KBM-7 (cell line): ENCODE measurements at regions not wholly inside any gene's neighbourhood (a gene's known extent, or its start where the extent isn't known, plus 50 kb on each side); places are given as distances from the start of the nearest gene placed in this dataset.
"Not testable (repeated sequence)": the region's sequence is repeated elsewhere in the genome, so short reads cannot be mapped to it uniquely, and the experiment has no call there.

Experiments used
- DNase-seq: peaks from one replicate; pipeline ENCODE4 v3.0.0-alpha.2; 2015
- in situ Hi-C: fragments of 300-500 bp; cut with MboI; formaldehyde crosslinking; loops from 2 replicates; pipeline ENCODE4 v1.14.3; 2020; ENCODE audit warnings: low sequenced_read_pairs, low pct_unique_long_range_greater_than_20kb, mixed read lengths

DNA sequence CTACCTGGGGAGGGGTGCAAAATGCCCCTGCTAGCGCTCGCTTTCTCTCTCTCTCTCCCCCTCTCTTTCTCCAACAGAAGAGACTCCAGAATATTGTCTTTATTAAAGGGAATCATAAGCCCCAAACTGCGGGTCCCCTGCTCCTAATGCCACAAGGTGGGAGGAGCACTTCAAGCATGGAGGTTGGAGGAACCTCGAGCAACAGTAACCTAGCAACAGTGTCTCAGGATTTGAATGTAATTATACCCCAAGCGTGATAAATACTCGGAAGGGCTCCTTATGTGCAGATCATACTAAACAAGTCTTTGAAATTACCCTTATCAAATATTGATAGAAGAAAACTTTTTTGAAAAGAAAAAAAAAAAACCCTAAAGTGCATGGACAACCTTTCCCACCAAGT, 582.2 kb upstream of the PPP2R3A start:
- in situ Hi-C loops, result no loop called here
- DNase-seq, result no peak

DNA sequence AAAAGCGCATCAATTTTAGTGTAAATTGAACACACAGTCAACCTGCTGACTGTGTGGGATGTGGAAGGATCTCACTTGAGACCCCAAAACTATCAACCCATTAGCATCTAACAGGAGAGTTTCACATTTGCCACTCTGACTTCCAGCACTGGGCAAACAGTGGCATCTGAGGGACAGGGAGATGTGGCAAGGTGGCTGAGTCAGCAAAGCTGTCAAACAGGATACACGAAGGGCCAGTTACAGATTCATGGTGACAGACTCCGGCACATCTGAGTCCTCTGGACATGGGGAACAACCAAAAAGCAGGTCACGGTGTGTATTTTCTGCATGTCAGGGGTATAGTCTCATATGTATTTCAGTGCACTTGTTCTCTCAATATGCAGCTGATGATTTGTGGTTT, 573.4 kb upstream of the PPP2R3A start:
- in situ Hi-C loops, result no loop called here
- no peak for DNase-seq

DNA sequence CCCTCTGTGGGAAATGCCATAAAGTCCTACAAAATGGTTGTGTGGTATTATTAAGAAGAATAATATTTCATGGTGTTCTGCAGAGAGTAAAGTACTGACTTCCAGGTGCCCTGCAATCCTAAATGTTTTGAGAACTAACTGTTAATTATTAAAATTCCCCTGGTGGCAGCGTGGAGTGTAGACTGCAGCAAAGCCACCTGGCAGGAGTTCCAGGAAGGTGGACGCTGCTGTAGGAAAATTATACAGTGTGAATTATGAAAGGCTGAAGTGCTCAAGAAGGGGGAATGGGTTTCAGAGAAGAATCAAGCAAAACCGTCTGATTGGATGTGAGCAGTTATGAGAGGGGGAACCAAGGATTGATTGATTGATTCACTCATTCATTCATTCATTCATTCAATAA, 572.4 kb upstream of the PPP2R3A start:
- in situ Hi-C loops, result no loop called here

DNA sequence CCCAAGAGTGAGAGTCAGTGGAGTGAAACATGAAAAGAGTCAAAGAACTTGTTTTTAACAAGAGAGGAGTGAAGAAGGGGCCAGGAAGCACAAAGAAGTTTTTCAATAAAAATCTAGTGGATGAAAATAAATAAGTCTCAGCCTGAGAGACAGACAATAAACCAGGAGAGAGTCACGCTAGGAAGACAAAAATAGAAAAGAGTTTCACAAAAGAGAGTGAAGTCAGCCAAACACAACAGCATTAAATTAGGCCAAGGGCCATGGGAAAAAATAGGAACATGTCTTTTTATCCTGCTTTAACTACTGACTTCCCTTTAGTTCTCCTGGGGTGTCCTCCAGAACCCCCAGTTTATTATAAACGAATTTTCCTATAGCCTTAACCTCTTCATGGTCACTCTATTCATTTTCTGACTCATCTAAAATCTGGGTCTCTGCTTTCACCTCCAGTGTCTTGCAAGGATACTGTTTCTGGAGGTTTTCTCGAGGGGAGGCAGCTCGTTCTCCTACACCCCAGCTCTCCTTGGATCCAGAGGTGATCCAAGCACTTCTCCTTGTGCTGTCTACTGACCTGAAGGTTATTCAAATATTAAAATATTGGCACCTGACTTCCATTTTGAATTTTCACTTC, 571.5 kb upstream of the PPP2R3A start:
- in situ Hi-C loops, result no loop called here
- DNase-seq, result no peak

More for the DNA sequence above, 572.4 kb upstream of the PPP2R3A start:
- no peak for DNase-seq

DNA sequence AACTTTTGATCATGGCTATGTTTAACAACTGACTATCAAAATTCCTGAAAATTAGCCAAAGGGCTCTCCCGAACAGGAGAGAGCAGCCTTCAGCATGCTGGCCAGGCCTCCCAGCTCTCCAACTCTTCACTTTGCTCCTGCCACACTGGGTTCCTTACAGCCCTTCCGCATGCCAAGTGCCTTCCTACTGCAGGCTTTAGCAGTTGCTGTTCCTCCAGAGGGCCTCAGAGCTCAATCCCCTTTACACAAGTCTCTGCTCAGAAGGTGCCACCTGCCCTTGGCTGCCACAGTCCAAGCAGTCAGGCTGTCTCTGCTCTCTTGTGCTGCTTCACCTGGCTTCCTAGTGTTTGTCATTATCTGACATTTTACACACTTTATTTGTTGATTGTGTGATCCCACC, 553.1 kb upstream of the PPP2R3A start:
- no peak for DNase-seq
- in situ Hi-C loops, result no loop called here

DNA sequence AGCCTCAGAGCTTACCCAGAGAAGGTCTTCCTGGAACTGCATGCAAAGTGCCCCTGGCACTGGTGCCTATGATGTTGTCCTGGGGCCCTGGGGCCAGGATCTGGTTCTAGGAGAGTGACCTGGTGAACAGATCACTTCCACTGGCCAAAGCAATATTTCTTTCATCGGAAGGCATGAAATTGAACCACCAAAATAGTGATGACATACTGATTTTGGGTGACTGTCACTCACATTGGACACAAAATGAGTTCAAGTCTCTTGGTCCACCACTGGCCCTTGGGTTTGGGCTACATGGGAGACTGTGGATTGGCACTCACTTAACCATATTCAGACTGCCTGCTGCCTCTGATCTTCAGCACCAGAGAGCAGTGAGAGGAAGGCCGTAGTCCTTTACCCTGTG, 549.3 kb upstream of the PPP2R3A start:
- in situ Hi-C loops, result no loop called here
- no peak for DNase-seq

DNA sequence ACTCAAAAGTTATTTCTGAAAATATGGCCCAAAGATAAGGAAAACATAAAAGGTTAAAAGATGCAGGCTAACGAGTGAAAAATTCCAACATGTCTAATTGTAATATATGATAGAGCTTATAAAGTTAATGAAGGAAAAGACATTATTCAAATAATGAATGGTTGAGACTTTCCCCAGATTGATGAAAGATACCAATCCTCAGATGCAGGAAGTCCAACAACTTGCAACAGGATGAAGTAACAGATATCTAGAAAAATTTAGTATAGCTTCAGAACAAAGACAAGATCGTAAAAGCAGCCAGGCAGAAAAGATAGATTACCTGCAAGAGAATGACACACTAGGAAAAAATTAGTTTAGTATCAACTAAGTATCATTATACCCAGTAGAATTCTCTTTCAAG, 546.4 kb upstream of the PPP2R3A start:
- in situ Hi-C loops, result no loop called here
- DNase-seq, result no peak

DNA sequence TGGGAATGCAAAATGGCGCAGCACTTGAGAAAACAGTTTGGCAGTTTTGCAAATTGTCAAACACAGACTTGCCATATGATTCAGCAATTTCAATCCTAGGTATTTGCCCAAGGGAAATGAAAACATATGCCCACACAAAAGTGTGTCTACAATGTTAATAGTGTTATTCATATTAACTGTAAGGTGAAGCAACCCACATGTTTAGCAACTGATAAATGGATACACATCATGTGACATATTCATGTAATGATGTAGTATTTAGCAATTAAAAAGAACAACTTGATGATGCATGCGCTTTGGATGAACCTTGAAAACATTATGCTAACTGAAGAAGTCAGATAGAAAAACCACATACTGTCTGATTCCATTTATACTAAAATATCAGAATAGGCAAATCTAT, 539.0 kb upstream of the PPP2R3A start:
- DNase-seq, result no peak
- in situ Hi-C loops, result no loop called here

DNA sequence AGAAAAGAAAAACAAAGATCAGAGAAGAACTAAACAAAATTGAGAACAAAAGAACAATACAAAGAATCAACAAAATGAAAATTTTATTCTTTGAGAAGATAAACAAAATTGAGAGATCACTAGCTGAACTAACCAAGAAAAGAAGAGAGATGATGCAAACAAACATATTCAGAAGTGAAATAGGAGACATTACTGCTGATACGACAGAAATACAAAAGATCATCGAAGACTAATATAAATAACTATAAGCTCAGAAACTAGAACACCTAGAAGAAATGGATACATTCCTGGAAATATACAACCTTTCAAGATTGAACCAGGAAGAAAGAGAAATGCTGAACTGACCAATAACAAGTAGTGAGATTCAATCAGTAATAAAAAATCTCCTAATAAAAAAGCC, 533.1 kb upstream of the PPP2R3A start:
- in situ Hi-C loops, result no loop called here
- DNase-seq, result no peak

DNA sequence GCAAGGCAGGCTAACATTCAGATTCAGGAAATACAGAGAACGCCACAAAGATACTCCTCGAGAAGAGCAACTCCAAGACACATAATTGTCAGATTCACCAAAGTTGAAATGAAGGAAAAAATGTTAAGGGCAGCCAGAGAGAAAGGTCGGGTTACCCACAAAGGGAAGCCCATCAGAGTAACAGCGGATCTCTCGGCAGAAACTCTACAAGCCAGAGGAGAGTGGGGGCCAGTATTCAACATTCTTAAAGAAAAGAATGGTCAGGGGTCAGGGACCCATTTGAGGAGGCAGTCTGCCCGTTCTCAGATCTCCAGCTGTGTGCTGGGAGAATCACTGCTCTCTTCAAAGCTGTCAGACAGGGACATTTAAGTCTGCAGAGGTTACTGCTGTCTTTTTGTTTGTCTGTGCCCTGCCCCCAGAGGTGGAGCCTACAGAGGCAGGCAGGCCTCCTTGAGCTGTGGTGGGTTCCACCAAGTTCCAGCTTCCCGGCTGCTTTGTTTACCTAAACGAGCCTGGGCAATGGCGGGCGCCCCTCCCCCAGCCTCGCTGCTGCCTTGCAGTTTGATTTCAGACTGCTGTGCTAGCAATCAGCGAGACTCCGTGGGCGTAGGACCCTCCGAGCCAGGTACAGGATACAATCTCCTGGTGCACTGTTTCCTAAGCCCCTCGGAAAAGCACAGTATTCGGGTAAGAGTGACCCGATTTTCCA, 526.5 kb upstream of the PPP2R3A start:
- DNase-seq, result not testable (repeated sequence)

DNA sequence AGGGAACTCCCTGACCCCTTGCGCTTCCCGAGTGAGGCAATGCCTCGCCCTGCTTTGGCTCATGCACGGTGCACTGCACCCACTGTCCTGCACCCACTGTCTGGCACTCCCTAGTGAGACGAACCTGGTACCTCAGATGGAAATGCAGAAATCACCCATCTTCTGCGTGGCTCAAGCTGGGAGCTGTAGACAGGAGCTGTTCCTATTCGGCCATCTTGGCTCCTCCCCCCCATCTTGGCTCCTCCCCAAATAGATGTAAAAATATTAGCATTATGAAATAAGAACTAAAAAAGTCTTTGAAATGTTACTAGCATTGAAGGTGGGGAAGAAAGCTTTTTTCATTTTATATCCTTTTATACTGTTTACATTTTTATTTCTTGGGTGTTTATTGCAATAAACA, 525.9 kb upstream of the PPP2R3A start:
- DNase-seq, in situ Hi-C loops: not testable (repeated sequence)

More for the DNA sequence above, 526.5 kb upstream of the PPP2R3A start:
- in situ Hi-C loops, result not testable (repeated sequence)

DNA sequence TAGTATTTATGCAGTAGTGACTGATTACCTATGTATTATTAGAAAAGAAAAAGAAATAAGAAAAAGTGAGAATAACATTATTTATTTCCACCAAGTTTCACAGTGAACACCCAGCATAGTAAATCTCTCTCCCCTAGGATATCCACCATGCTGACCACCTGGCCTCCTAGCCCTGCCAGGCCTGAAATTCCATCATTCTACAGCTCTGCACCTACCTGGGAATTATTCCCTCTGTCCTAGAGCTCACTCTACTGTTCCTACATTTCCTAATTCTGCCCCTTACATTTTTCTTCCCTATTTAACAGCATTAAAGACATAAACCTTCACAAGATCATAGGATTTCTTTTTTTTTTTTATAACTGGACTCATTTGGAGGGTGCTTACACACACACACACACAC, 525.3 kb upstream of the PPP2R3A start:
- in situ Hi-C loops, result no loop called here
- DNase-seq, result no peak

DNA sequence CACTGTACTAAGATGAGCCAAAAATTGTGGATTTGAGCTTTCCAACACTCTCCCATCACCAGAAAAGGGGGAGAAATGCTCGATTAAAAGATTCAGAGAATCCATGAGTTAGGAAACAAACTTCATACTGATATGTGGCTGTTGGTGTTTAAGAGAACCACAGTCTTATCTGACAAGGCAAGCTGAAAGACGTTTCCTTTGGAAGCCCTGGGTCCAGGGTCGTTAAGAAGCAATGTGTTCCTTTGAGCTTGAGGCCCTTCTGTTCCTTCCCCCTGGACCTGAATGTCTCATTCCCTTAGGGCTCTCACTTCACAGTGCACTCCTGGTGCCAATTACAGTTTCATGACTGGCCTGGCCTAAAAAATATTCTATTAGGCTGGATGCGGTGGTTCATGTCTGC, 524.8 kb upstream of the PPP2R3A start:
- DNase-seq, result no peak
- in situ Hi-C loops, result no loop called here

DNA sequence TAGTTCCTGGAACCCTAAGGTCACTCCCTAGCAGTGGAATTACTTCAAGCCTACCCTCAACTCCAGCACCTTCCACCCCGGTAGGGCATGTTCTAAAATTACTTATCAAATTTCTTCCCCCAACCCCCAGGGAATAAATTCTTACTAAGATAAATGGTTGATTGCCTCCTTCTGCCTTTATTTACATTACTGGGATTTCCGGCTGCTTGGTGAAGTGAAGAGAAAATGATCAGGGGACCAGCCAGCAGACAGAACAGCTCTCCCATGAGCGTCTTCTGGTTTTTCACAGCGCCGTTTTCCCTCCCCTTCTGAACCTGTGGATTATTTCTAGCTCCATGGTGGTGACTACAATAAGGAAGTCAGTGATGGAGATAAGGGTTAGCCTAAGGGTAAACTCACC, 521.5 kb upstream of the PPP2R3A start:
- in situ Hi-C loops, result no loop called here
- DNase-seq, result no peak

DNA sequence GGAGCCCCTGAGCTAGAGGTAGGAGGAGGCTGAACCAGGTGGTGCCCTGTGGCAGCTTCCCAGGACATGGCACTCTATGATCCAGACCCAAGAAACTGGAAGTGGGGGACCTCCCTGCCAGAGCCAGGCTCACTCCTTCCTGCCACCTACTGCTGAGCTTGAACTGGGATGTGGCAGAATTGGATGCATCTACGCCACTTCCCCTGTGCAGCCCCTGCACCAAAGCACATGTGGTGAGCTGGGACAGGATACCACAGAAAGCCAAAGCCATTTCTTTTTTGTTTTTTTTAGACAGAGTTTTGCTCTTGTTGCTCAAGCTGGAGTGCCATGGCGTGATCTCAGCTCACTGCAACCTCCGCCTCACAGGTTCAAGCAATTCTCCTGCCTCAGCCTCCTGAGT, 518.0 kb upstream of the PPP2R3A start:
- no peak for DNase-seq
- in situ Hi-C loops, result no loop called here

DNA sequence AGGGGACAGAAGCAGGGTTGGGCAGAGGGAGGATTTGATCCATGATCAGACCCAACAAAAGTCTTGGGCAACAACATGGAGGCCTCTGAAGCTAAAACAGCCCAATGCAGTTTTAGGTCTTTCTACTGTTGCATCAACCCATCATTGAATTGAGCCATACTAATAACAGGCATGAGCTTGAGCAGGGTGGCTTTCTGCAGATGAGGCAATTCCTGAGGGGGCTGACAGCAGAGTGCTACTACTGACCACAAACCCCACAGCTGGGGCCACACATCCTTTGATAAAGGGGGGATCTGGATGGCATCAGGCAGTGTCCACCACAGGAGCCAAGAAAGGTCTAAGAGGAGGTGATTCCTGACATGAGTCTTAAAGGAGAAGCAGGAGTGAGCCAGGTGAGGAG, 517.0 kb upstream of the PPP2R3A start:
- DNase-seq, result no peak
- in situ Hi-C loops, result no loop called here

DNA sequence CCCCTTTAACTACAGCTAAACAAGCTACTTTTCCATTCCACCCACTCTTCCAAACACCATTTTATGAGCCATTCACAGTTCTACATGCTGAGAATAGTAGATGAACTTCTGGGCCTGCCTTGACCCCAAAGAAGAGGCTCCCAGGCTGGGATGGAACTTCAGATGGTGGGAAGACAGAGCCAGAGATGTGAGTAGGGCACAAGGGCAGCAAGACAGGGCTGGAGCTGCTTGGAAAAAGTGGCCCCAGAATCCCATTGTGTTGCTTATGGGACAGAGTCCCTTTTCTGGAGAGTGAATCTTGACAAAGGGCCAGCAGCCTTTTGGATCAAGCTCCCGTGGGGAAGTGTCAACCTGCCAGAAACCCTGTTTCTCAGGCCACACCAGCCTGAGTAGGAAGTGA, 516.5 kb upstream of the PPP2R3A start:
- in situ Hi-C loops, result no loop called here
- DNase-seq, result no peak

DNA sequence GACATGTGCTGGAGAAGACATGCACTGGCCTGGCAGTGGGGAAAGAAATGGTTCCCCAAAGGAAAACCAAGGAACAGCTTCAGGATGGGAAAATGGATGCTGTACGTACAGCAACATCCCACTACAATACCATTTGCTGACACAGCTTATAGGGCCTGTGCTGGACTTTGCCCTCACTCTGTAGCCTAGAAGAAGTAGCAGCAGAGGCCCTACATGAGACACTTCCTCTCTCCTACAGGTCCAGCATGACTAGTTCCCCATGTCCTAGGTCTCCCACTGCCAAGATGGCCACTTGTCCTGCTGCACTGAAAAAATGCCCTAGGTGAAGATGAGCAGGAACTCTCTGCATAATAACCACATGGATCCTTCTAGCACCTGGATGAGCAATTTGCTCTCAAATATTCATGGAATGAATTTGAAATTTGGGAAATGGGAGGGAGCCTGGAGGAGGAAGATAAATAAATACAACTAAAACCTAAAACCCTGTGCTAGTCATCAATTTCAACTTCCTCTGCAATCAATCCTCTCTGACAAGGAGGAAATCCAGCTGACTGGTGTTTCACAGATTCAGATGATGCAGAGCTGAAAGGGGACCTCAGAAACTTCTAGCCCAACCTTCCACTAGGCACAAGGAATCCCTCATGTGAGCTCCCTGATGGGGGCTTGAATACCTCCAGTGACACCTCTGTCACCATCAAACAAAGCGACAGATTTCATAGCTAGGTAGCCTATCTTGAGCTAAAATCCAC, 514.3 kb upstream of the PPP2R3A start:
- in situ Hi-C loops, result no loop called here
- DNase-seq, result no peak

DNA sequence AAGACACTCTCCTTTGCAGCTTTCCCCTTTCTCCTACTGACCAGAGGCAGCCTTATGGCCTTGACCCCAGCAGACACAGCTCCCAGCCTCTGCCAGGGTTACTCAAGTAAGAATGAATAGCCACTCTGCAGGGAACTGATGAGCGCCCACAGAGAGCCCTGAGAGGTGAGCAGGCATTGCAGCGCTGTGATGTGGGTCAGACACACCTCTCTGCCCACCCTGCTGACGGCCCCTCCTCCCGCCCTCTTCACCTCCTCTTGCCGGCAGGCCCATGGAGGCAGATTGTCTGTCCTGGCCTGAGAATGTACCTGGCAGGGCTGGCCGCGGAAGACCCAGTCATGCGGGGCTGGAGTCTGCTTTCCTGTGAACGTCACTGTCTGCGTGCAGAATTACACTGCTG, 512.6 kb upstream of the PPP2R3A start:
- no peak for DNase-seq
- in situ Hi-C loops, result no loop called here

DNA sequence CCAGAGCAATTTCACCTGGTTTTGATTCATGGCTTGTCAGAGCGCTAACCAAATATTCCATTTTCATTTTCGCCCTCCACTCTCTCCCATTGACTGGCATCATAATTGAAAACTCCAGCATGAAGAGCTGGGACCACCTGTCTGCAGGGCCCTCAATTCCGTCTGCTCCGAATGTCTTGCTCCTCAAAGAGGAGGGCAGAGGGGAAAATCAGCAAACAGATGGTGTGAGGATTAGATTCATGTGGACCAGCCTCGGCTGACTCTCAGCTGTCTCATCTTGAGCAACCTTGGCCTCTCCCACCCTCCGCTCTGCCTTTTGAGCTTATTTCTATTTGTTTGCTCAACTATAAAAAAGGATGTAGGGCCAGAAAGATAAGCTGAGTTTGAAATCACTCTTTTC, 512.2 kb upstream of the PPP2R3A start:
- in situ Hi-C loops, result no loop called here
- DNase-seq, result no peak
